ENCODE measurements at regions not wholly inside any gene's neighbourhood (a gene's known extent, or its start where the extent isn't known, plus 50 kb on each side); places are given as distances from the start of the nearest gene placed in this dataset.

DNA sequence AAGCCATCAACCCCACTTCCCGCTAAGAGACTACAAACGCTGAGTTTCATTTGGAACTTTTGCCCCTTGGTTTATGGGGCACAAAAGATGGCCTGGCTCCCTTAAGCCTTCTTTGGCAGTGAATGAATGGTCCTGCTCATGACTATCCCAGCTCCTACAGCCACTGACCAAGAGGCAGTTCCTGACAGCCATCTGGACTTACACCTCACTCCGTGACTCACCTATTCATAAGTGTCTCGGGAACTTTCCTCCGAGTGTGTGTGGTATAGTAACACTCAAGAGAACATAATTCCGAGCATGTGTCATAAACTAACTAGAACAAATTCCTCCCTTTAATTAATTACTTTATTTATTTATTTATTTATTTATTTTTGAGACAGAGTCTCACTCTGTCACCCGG lies 51.9 kb upstream of the NUDT4 start:
- TF ChIP-seq CTCF (IDR thresholded peaks at IDR 0.05; ENCODE audit: unreplicated experiment): no peak
- no peaks in the 10 kb centered on the region for H3K36me3 Mint-ChIP-seq (ENCODE audit: insufficient read depth)
- H3K4me1 Mint-ChIP-seq (ENCODE audit: low read depth): peaks cover 3% of the 10 kb centered on the region
- no peak overlapping the region for H3K4me3 Mint-ChIP-seq (ENCODE audit: low read depth)
- H3K27me3 Mint-ChIP-seq: peaks cover 11% of the 10 kb centered on the region
- DNase-seq (ENCODE audit: low spot score, unreplicated experiment): no peak
- H3K9me3 Mint-ChIP-seq (ENCODE audit: low read depth): no peaks in the 10 kb centered on the region
- no peak overlapping the region for H3K27ac Mint-ChIP-seq

All from progenitor cell of endocrine pancreas (in vitro differentiated cells).